ENCODE measurements at regions not wholly inside any gene's neighbourhood (a gene's known extent, or its start where the extent isn't known, plus 50 kb on each side); places are given as distances from the start of the nearest gene placed in this dataset.
A peak's percentile ranks its signal among the peaks of the same experiment; 100 is the strongest.

- H3K4me3 ChIP-seq (ENCODE audit: insufficient read length, low read depth): no peak overlapping the region
- no peak for TF ChIP-seq ZNF274 (IDR thresholded peaks at IDR 0.05; ENCODE audit: low read depth, low read length)
- no peak for TF ChIP-seq SUZ12 (IDR thresholded peaks at IDR 0.05; ENCODE audit: extremely low read depth, insufficient read depth, insufficient read length)
- H3K9ac ChIP-seq (ENCODE audit: insufficient read length, low read depth): no peak overlapping the region
- H3K36me3 ChIP-seq (ENCODE audit: insufficient read depth, insufficient read length, low read length): no peaks in the 10 kb centered on the region
- no peak for DNase-seq (ENCODE audit: low read depth, low spot score)
- no peaks in the 10 kb centered on the region for H3K4me1 ChIP-seq (ENCODE audit: insufficient read depth, insufficient read length)
- no peaks in the 10 kb centered on the region for H3K9me3 ChIP-seq (ENCODE audit: insufficient read depth, low read length)
- H3K27me3 ChIP-seq (ENCODE audit: insufficient read depth, insufficient read length): no peaks in the 10 kb centered on the region
Observed at GRCh38 chr13:105282406-105283285, 1252.8 kb downstream of the EFNB2 start.

- H3K4me3 ChIP-seq (ENCODE audit: insufficient read length, low read depth): no peak overlapping the region
- H3K4me1 ChIP-seq (ENCODE audit: insufficient read depth, insufficient read length): no peaks in the 10 kb centered on the region
- peak; percentile 27 for DNase-seq (ENCODE audit: low read depth, low spot score)
Observed at GRCh38 chr13:105278943-105279381, 1256.5 kb downstream of the EFNB2 start.

GRCh38 chr13:105276571-105276970 is 1258.9 kb downstream of the EFNB2 start:
- H3K9me3 ChIP-seq (ENCODE audit: insufficient read depth, low read length): no peaks in the 10 kb centered on the region
- no peaks in the 10 kb centered on the region for H3K36me3 ChIP-seq (ENCODE audit: insufficient read depth, insufficient read length, low read length)
- peaks cover 5% of the 10 kb centered on the region for H3K4me1 ChIP-seq (ENCODE audit: insufficient read depth, insufficient read length)
- no peak overlapping the region for H3K9ac ChIP-seq (ENCODE audit: insufficient read length, low read depth)
- no peak overlapping the region for H3K4me3 ChIP-seq (ENCODE audit: insufficient read length, low read depth)
- no peak for TF ChIP-seq SUZ12 (IDR thresholded peaks at IDR 0.05; ENCODE audit: extremely low read depth, insufficient read depth, insufficient read length)
- TF ChIP-seq YY1 (IDR thresholded peaks at IDR 0.05; ENCODE audit: insufficient read depth, insufficient read length): no peak
- no peak for TF ChIP-seq ZNF274 (IDR thresholded peaks at IDR 0.05; ENCODE audit: low read depth, low read length)
- no peak for DNase-seq (ENCODE audit: low read depth, low spot score)
- no peaks in the 10 kb centered on the region for H3K27me3 ChIP-seq (ENCODE audit: insufficient read depth, insufficient read length)

More at GRCh38 chr13:105278943-105279381, 1256.5 kb downstream of the EFNB2 start:
- Histone ChIP-seq H3K27me3 (ENCODE audit: insufficient read depth, insufficient read length) (no peaks in the 10 kb centered on the region), H3K9me3 (ENCODE audit: insufficient read depth, low read length) (no peaks in the 10 kb centered on the region), H3K36me3 (ENCODE audit: insufficient read depth, insufficient read length, low read length) (no peaks in the 10 kb centered on the region), H3K9ac (ENCODE audit: insufficient read length, low read depth) (no peak overlapping the region)
- no peak for TF ChIP-seq YY1 (IDR thresholded peaks at IDR 0.05; ENCODE audit: insufficient read depth, insufficient read length)
- TF ChIP-seq ZNF274 (IDR thresholded peaks at IDR 0.05; ENCODE audit: low read depth, low read length): no peak
- no peak for TF ChIP-seq SUZ12 (IDR thresholded peaks at IDR 0.05; ENCODE audit: extremely low read depth, insufficient read depth, insufficient read length)

- Histone ChIP-seq H3K36me3 (ENCODE audit: insufficient read depth, insufficient read length, low read length) (no peaks in the 10 kb centered on the region), H3K9ac (ENCODE audit: insufficient read length, low read depth) (no peak overlapping the region), H3K27me3 (ENCODE audit: insufficient read depth, insufficient read length) (no peaks in the 10 kb centered on the region), H3K4me1 (ENCODE audit: insufficient read depth, insufficient read length) (peaks cover 5% of the 10 kb centered on the region), H3K4me3 (ENCODE audit: insufficient read length, low read depth) (no peak overlapping the region), H3K9me3 (ENCODE audit: insufficient read depth, low read length) (no peaks in the 10 kb centered on the region)
- DNase-seq (ENCODE audit: low read depth, low spot score): no peak
- TF ChIP-seq YY1 (IDR thresholded peaks at IDR 0.05; ENCODE audit: insufficient read depth, insufficient read length) (no peak), ZNF274 (IDR thresholded peaks at IDR 0.05; ENCODE audit: low read depth, low read length) (no peak), SUZ12 (IDR thresholded peaks at IDR 0.05; ENCODE audit: extremely low read depth, insufficient read depth, insufficient read length) (no peak)
Observed at GRCh38 chr13:105273665-105274222, 1261.7 kb downstream of the EFNB2 start.

- H3K9me3 ChIP-seq (ENCODE audit: insufficient read depth, low read length): no peaks in the 10 kb centered on the region
- H3K36me3 ChIP-seq (ENCODE audit: insufficient read depth, insufficient read length, low read length): no peaks in the 10 kb centered on the region
- no peaks in the 10 kb centered on the region for H3K27me3 ChIP-seq (ENCODE audit: insufficient read depth, insufficient read length)
- TF ChIP-seq ZNF274 (IDR thresholded peaks at IDR 0.05; ENCODE audit: low read depth, low read length) (no peak), YY1 (IDR thresholded peaks at IDR 0.05; ENCODE audit: insufficient read depth, insufficient read length) (no peak), SUZ12 (IDR thresholded peaks at IDR 0.05; ENCODE audit: extremely low read depth, insufficient read depth, insufficient read length) (no peak)
- no peak for DNase-seq (ENCODE audit: low read depth, low spot score)
- H3K4me1 ChIP-seq (ENCODE audit: insufficient read depth, insufficient read length): peaks cover 5% of the 10 kb centered on the region
- no peak overlapping the region for H3K4me3 ChIP-seq (ENCODE audit: insufficient read length, low read depth)
- no peak overlapping the region for H3K9ac ChIP-seq (ENCODE audit: insufficient read length, low read depth)
Observed at GRCh38 chr13:105272660-105273631, 1262.5 kb downstream of the EFNB2 start.

GRCh38 chr13:105266615-105267014 is 1268.8 kb downstream of the EFNB2 start:
- no peaks in the 10 kb centered on the region for H3K27me3 ChIP-seq (ENCODE audit: insufficient read depth, insufficient read length)
- no peak overlapping the region for H3K4me3 ChIP-seq (ENCODE audit: insufficient read length, low read depth)
- DNase-seq (ENCODE audit: low read depth, low spot score): no peak
- H3K9ac ChIP-seq (ENCODE audit: insufficient read length, low read depth): no peak overlapping the region
- no peak for TF ChIP-seq ZNF274 (IDR thresholded peaks at IDR 0.05; ENCODE audit: low read depth, low read length)
- no peak for TF ChIP-seq YY1 (IDR thresholded peaks at IDR 0.05; ENCODE audit: insufficient read depth, insufficient read length)
- no peak for TF ChIP-seq SUZ12 (IDR thresholded peaks at IDR 0.05; ENCODE audit: extremely low read depth, insufficient read depth, insufficient read length)
- no peaks in the 10 kb centered on the region for H3K4me1 ChIP-seq (ENCODE audit: insufficient read depth, insufficient read length)
- H3K9me3 ChIP-seq (ENCODE audit: insufficient read depth, low read length): no peaks in the 10 kb centered on the region
- H3K36me3 ChIP-seq (ENCODE audit: insufficient read depth, insufficient read length, low read length): no peaks in the 10 kb centered on the region
